Breast epithelium (tissue), 3 donors: ENCODE measurements at regions not wholly inside any gene's neighbourhood (a gene's known extent, or its start where the extent isn't known, plus 50 kb on each side); places are given as distances from the start of the nearest gene placed in this dataset.

ENCODE experiments used
- POLR2AphosphoS5 ChIP-seq, 3 donors: sonication (generic); formaldehyde crosslinking; IDR thresholded peaks; one replicate each; pipeline ENCODE4 v1.6.1; 2017; ENCODE audit warnings: antibody characterized with exemption in 3 of 3
- TF ChIP-seq, protein P1 (sequence below), 3 donors: fragments of 450-650 bp; IDR thresholded peaks; one replicate each; pipeline ENCODE4 v1.5.1; 2016 to 2017; ENCODE audit warnings: antibody characterized with exemption in 3 of 3, mild to moderate bottlenecking in 3 of 3, moderate library complexity in 3 of 3

DNA sequence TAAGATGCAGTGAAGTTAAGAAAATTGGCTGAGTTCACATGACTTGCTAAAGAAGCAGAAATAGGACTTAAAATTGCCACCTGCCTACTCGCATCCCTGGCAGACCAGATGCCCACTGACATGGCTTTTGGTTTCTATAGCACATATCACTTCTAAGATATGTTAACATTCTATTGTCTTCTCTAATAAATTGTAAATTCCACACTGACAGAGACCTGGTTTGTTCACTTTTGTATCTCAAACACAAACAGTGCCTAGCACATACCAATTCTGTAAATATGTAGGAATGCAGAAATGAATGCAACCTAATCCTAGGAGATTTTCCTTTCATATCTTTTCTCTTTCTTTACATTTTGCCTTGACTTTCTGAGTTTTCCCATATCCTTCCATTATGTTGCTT, 1047.6 kb downstream of the AACS start:
- TF ChIP-seq POLR2AphosphoS5 (IDR thresholded peaks at IDR 0.05): no peak
- TF ChIP-seq, protein P1, sequence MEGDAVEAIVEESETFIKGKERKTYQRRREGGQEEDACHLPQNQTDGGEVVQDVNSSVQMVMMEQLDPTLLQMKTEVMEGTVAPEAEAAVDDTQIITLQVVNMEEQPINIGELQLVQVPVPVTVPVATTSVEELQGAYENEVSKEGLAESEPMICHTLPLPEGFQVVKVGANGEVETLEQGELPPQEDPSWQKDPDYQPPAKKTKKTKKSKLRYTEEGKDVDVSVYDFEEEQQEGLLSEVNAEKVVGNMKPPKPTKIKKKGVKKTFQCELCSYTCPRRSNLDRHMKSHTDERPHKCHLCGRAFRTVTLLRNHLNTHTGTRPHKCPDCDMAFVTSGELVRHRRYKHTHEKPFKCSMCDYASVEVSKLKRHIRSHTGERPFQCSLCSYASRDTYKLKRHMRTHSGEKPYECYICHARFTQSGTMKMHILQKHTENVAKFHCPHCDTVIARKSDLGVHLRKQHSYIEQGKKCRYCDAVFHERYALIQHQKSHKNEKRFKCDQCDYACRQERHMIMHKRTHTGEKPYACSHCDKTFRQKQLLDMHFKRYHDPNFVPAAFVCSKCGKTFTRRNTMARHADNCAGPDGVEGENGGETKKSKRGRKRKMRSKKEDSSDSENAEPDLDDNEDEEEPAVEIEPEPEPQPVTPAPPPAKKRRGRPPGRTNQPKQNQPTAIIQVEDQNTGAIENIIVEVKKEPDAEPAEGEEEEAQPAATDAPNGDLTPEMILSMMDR (IDR thresholded peaks at IDR 0.05): no peak
